Type B pancreatic cell (in vitro differentiated cells): ENCODE measurements at regions not wholly inside any gene's neighbourhood (a gene's known extent, or its start where the extent isn't known, plus 50 kb on each side); places are given as distances from the start of the nearest gene placed in this dataset. TPM values are rescaled to one million over a fixed set of nuclear protein-coding genes. Genes with fewer than 3 reads are reported as not detected.

Source experiments
- microRNA-seq: library from miRNA; unstranded; fragments of <30 nt; microRNA quantifications from one replicate; pipeline ENCODE4, GENCODE V29; 2020

Small RNAs in the stretch of these regions (microRNA-seq; reads per million reads assigned to microRNA genes)
- gene MIR1265, result not detected
- not detected for gene MIR4293
